ENCODE measurements at regions not wholly inside any gene's neighbourhood (a gene's known extent, or its start where the extent isn't known, plus 50 kb on each side); places are given as distances from the start of the nearest gene placed in this dataset.

GRCh38 chr12:91401190-91401589 is 218.6 kb upstream of the DCN start:
- no peaks in the 10 kb centered on the region for H3F3A ChIP-seq (ENCODE audit: insufficient read depth, low read length)
- no peaks in the 10 kb centered on the region for H4K20me1 ChIP-seq (ENCODE audit: insufficient read depth, low read length)
- H3K79me2 ChIP-seq (ENCODE audit: low read length): no peaks in the 10 kb centered on the region
- no peaks in the 10 kb centered on the region for H3K9me3 ChIP-seq (replicated peaks; ENCODE audit: insufficient read depth, low read length)
- H3K9me2 ChIP-seq (replicated peaks; ENCODE audit: insufficient read depth, low read length): no peaks in the 10 kb centered on the region
- TF ChIP-seq EZH2phosphoT487 (IDR thresholded peaks at IDR 0.05; ENCODE audit: low read length): no peak
- H2AFZ ChIP-seq (ENCODE audit: low read length): no peak overlapping the region
- no peak overlapping the region for H3K4me2 ChIP-seq (ENCODE audit: low read depth, low read length)
- no peaks in the 10 kb centered on the region for H3K27me3 ChIP-seq (replicated peaks; ENCODE audit: insufficient read depth, low read length)
- H3K4me1 ChIP-seq (ENCODE audit: low read length): no peaks in the 10 kb centered on the region
- H3K9ac ChIP-seq (ENCODE audit: low read length): no peak overlapping the region
- no peak for DNase-seq
- no peak overlapping the region for H3K4me3 ChIP-seq (ENCODE audit: low read length)
- no peaks in the 10 kb centered on the region for H3K36me3 ChIP-seq (replicated peaks; ENCODE audit: insufficient read depth, low read length)
- H3K27ac ChIP-seq (ENCODE audit: low read length): no peak overlapping the region

GRCh38 chr12:91400271-91400670 is 217.7 kb upstream of the DCN start:
- H4K20me1 ChIP-seq (ENCODE audit: insufficient read depth, low read length): no peaks in the 10 kb centered on the region
- H3K4me1 ChIP-seq (ENCODE audit: low read length): no peaks in the 10 kb centered on the region
- no peaks in the 10 kb centered on the region for H3F3A ChIP-seq (ENCODE audit: insufficient read depth, low read length)
- no peaks in the 10 kb centered on the region for H3K36me3 ChIP-seq (replicated peaks; ENCODE audit: insufficient read depth, low read length)
- H3K79me2 ChIP-seq (ENCODE audit: low read length): no peaks in the 10 kb centered on the region
- no peak for TF ChIP-seq EZH2phosphoT487 (IDR thresholded peaks at IDR 0.05; ENCODE audit: low read length)
- TF ChIP-seq CTCF (IDR thresholded peaks at IDR 0.05; ENCODE audit: low read length): no peak
- no peak for TF ChIP-seq EZH2 (optimal IDR thresholded peaks at IDR 0.05; ENCODE audit: low read depth, low read length)
- H3K9me3 ChIP-seq (replicated peaks; ENCODE audit: insufficient read depth, low read length): no peaks in the 10 kb centered on the region
- H3K4me3 ChIP-seq (ENCODE audit: low read length): no peak overlapping the region
- no peak for DNase-seq
- no peaks in the 10 kb centered on the region for H3K27me3 ChIP-seq (replicated peaks; ENCODE audit: insufficient read depth, low read length)
- no peaks in the 10 kb centered on the region for H3K9me2 ChIP-seq (replicated peaks; ENCODE audit: insufficient read depth, low read length)
- H3K9ac ChIP-seq (ENCODE audit: low read length): no peak overlapping the region
- H3K27ac ChIP-seq (ENCODE audit: low read length): no peak overlapping the region
- no peak overlapping the region for H3K4me2 ChIP-seq (ENCODE audit: low read depth, low read length)
- H2AFZ ChIP-seq (ENCODE audit: low read length): no peak overlapping the region

GRCh38 chr12:91397866-91398532 is 215.4 kb upstream of the DCN start:
- H3K4me2 ChIP-seq (ENCODE audit: low read depth, low read length): no peak overlapping the region
- H3K79me2 ChIP-seq (ENCODE audit: low read length): no peaks in the 10 kb centered on the region
- H2AFZ ChIP-seq (ENCODE audit: low read length): no peak overlapping the region
- H3K4me1 ChIP-seq (ENCODE audit: low read length): no peaks in the 10 kb centered on the region
- no peak overlapping the region for H3K4me3 ChIP-seq (ENCODE audit: low read length)
- H3K9me3 ChIP-seq (replicated peaks; ENCODE audit: insufficient read depth, low read length): no peaks in the 10 kb centered on the region
- no peaks in the 10 kb centered on the region for H3F3A ChIP-seq (ENCODE audit: insufficient read depth, low read length)
- no peaks in the 10 kb centered on the region for H3K9me2 ChIP-seq (replicated peaks; ENCODE audit: insufficient read depth, low read length)
- no peak for DNase-seq
- H3K27me3 ChIP-seq (replicated peaks; ENCODE audit: insufficient read depth, low read length): no peaks in the 10 kb centered on the region
- no peak overlapping the region for H3K9ac ChIP-seq (ENCODE audit: low read length)
- H3K36me3 ChIP-seq (replicated peaks; ENCODE audit: insufficient read depth, low read length): no peaks in the 10 kb centered on the region
- H4K20me1 ChIP-seq (ENCODE audit: insufficient read depth, low read length): no peaks in the 10 kb centered on the region
- TF ChIP-seq EZH2 (optimal IDR thresholded peaks at IDR 0.05; ENCODE audit: low read depth, low read length) (no peak), CTCF (IDR thresholded peaks at IDR 0.05; ENCODE audit: low read length) (no peak), EZH2phosphoT487 (IDR thresholded peaks at IDR 0.05; ENCODE audit: low read length) (no peak)
- H3K27ac ChIP-seq (ENCODE audit: low read length): no peak overlapping the region

- no peaks in the 10 kb centered on the region for H3K9me2 ChIP-seq (replicated peaks; ENCODE audit: insufficient read depth, low read length)
- no peak overlapping the region for H3K4me2 ChIP-seq (ENCODE audit: low read depth, low read length)
- no peak for DNase-seq
- H3K4me1 ChIP-seq (ENCODE audit: low read length): no peaks in the 10 kb centered on the region
- no peaks in the 10 kb centered on the region for H3K27me3 ChIP-seq (replicated peaks; ENCODE audit: insufficient read depth, low read length)
- H2AFZ ChIP-seq (ENCODE audit: low read length): no peak overlapping the region
- no peak overlapping the region for H3K27ac ChIP-seq (ENCODE audit: low read length)
- H3K9me3 ChIP-seq (replicated peaks; ENCODE audit: insufficient read depth, low read length): no peaks in the 10 kb centered on the region
- no peaks in the 10 kb centered on the region for H3K36me3 ChIP-seq (replicated peaks; ENCODE audit: insufficient read depth, low read length)
- TF ChIP-seq EZH2phosphoT487 (IDR thresholded peaks at IDR 0.05; ENCODE audit: low read length) (no peak), EZH2 (optimal IDR thresholded peaks at IDR 0.05; ENCODE audit: low read depth, low read length) (no peak), CTCF (IDR thresholded peaks at IDR 0.05; ENCODE audit: low read length) (no peak)
- no peaks in the 10 kb centered on the region for H3F3A ChIP-seq (ENCODE audit: insufficient read depth, low read length)
- H3K9ac ChIP-seq (ENCODE audit: low read length): no peak overlapping the region
- H3K79me2 ChIP-seq (ENCODE audit: low read length): no peaks in the 10 kb centered on the region
- no peak overlapping the region for H3K4me3 ChIP-seq (ENCODE audit: low read length)
- no peaks in the 10 kb centered on the region for H4K20me1 ChIP-seq (ENCODE audit: insufficient read depth, low read length)
Measured at GRCh38 chr12:91396293-91396692, 213.7 kb upstream of the DCN start.
